HCT116 (cell line): ENCODE measurements at regions not wholly inside any gene's neighbourhood (a gene's known extent, or its start where the extent isn't known, plus 50 kb on each side); places are given as distances from the start of the nearest gene placed in this dataset.

ENCODE experiments used
- ATAC-seq: fragments of 200-7000 bp; cut with Tn5 transposase; 2 replicates; pipeline ENCODE4 v1.9.1; 2020; ENCODE audit warnings: mild to moderate bottlenecking, moderate library complexity
- BruUV-seq: library from RNA; stranded (reverse); fragments of 400-500 nt; replicated peaks from 2 replicates; lab custom pipeline; 2021; lab: Mats Ljungman, UMichigan
- CTCF ChIA-PET: fragments of 300-600 bp; sonication (Branson Sonifier 250); formaldehyde crosslinking; loops from one replicate; lab custom pipeline; 2021; ENCODE audit warnings: antibody characterized with exemption; lab: Charles Lee
- POLR2A ChIA-PET: fragments of 300-600, 350-600 bp; sonication (Branson Sonifier 250); formaldehyde crosslinking; loops from one replicate; lab custom pipeline; 2021; ENCODE audit warnings: antibody characterized with exemption; lab: Charles Lee
- RAD21 ChIA-PET, 2 experiments: fragments of 300-600 bp; sonication (Branson Sonifier 250); formaldehyde crosslinking; loops; one replicate each; lab custom pipeline; 2023; ENCODE audit warnings: low total read pairs in 2 of 2; ENCODE audit not compliant: uncharacterized antibody in 2 of 2, unreplicated experiment in 2 of 2, low non-redundant PET in 1 of 2; lab: Charles Lee
- DNase-seq: peaks from one replicate; pipeline ENCODE4 v3.0.0-alpha.2; 2010; ENCODE audit warnings: low read depth, low spot score
- H2AFZ ChIP-seq: fragments of 200-600 bp; shearing (Covaris generic), sonication (generic); 2 replicates; pipeline ENCODE4 v1.6.1; 2017; ENCODE audit warnings: low read depth, mixed run types, mixed read lengths, antibody characterized with exemption, low read length; ENCODE audit not compliant: poor library complexity, severe bottlenecking
- H3K27ac ChIP-seq: 2 replicates; pipeline ENCODE4 v1.5.1; 2012; ENCODE audit warnings: low read depth, low read length
- H3K27me3 ChIP-seq: fragments of 200-600 bp; sonication (generic); 2 replicates; pipeline ENCODE4 v1.6.1; 2016; ENCODE audit warnings: mixed run types, low read length, mixed read lengths; ENCODE audit not compliant: insufficient read depth
- H3K36me3 ChIP-seq, 2 experiments: fragments of 200-500 bp in 1 of 2; fragments of 200-600 bp in 1 of 2; sonication (Bioruptor generic) in 1 of 2; sonication (generic) in 1 of 2; 2 replicates each; pipeline versions ENCODE4 v1.5.1 to v1.6.1; 2014 to 2016; ENCODE audit warnings: low read length in 2 of 2, inconsistent platforms in 1 of 2, mixed read lengths in 1 of 2, mixed run types in 1 of 2; ENCODE audit not compliant: insufficient read depth in 2 of 2, control insufficient read depth in 1 of 2
- H3K4me1 ChIP-seq, 2 experiments: fragments of 200-600 bp in 1 of 2; sonication (generic) in 1 of 2; 2 replicates each; pipeline versions ENCODE4 v1.5.1 to v1.6.1; 2012 to 2017; ENCODE audit warnings: low read length in 2 of 2, inconsistent platforms in 1 of 2, mild to moderate bottlenecking in 1 of 2, mixed read lengths in 1 of 2, mixed run types in 1 of 2, moderate library complexity in 1 of 2; ENCODE audit not compliant: insufficient read depth in 2 of 2, control insufficient read depth in 1 of 2
- H3K4me2 ChIP-seq: fragments of 200-600 bp; sonication (generic); 2 replicates; pipeline ENCODE4 v1.6.1; 2017; ENCODE audit warnings: mixed run types, low read length, mixed read lengths
- H3K4me3 ChIP-seq, 2 experiments: fragments of 200-600 bp in 1 of 2; sonication (generic) in 1 of 2; replicated peaks in 1 of 2; 2 replicates each; pipeline ENCODE4 v1.5.1; 2011 to 2016; ENCODE audit warnings: low read length in 2 of 2, control low read depth in 1 of 2, low read depth in 1 of 2, mild to moderate bottlenecking in 1 of 2, mixed read lengths in 1 of 2, mixed run types in 1 of 2
- H3K79me2 ChIP-seq: fragments of 200-600 bp; sonication (generic); 2 replicates; pipeline ENCODE4 v1.6.1; 2017; ENCODE audit warnings: mild to moderate bottlenecking, mixed run types, low read length, moderate library complexity, mixed read lengths; ENCODE audit not compliant: insufficient read depth
- H3K9ac ChIP-seq: fragments of 200-600 bp; sonication (generic); 2 replicates; pipeline ENCODE4 v1.6.1; 2016; ENCODE audit warnings: low read length, mixed read lengths
- H3K9me2 ChIP-seq: fragments of 200-600 bp; sonication (generic), shearing (Covaris generic); 2 replicates; pipeline ENCODE4 v1.6.1; 2017; ENCODE audit warnings: mixed run types, mild to moderate bottlenecking, moderate library complexity; ENCODE audit not compliant: insufficient read depth
- H3K9me3 ChIP-seq, 2 experiments: fragments of 200-500 bp in 1 of 2; fragments of 200-600 bp in 1 of 2; sonication (Bioruptor generic) in 1 of 2; sonication (generic) in 1 of 2; 2 replicates each; pipeline ENCODE4 v1.6.1; 2014 to 2017; ENCODE audit warnings: low read length in 2 of 2, mixed read lengths in 2 of 2, inconsistent platforms in 1 of 2, low read depth in 1 of 2, mild to moderate bottlenecking in 1 of 2, mixed run types in 1 of 2, moderate library complexity in 1 of 2; ENCODE audit not compliant: control insufficient read depth in 1 of 2, insufficient read depth in 1 of 2
- H4K20me1 ChIP-seq: fragments of 200-600 bp; sonication (generic), shearing (Covaris generic); 2 replicates; pipeline ENCODE4 v1.6.1; 2017; ENCODE audit warnings: mixed run types, mild to moderate bottlenecking, moderate library complexity; ENCODE audit not compliant: insufficient read depth
- JUND ChIP-seq: IDR thresholded peaks from 2 replicates; pipeline ENCODE4 v1.6.1; 2012
- POLR2AphosphoS5 ChIP-seq: IDR thresholded peaks from 2 replicates; pipeline ENCODE4 v1.6.1; 2011; ENCODE audit warnings: mild to moderate bottlenecking, low read depth, low read length, moderate library complexity
- ZFX ChIP-seq: fragments of 450-650 bp; IDR thresholded peaks from 2 replicates; pipeline ENCODE4 v1.6.1; 2017
- intact Hi-C: fragments of 100-400 bp; cut with micrococcal nuclease; formaldehyde crosslinking; loops from 2 replicates; pipeline ENCODE4 v1.10.0; 2022
- TF ChIP-seq, protein P1 (sequence below), 3 experiments: fragments of 200-600 bp in 1 of 3; sonication (generic) in 1 of 3; IDR thresholded peaks in 2 of 3; conservative IDR thresholded peaks in 1 of 3; 2 replicates each; pipeline ENCODE4 v1.5.1; 2012 to 2017; ENCODE audit warnings: low read depth in 2 of 3, low read length in 2 of 3, antibody characterized with exemption in 1 of 3, borderline replicate concordance in 1 of 3, control low read depth in 1 of 3, mild to moderate bottlenecking in 1 of 3, mixed read lengths in 1 of 3, mixed run types in 1 of 3, moderate library complexity in 1 of 3; ENCODE audit not compliant: insufficient read depth in 1 of 3
- TF ChIP-seq, protein P2 (sequence below): IDR thresholded peaks from 2 replicates; pipeline ENCODE4 v1.6.1; 2012
- TF ChIP-seq, protein P3 (sequence below): IDR thresholded peaks from 2 replicates; pipeline ENCODE4 v1.6.1; 2011; ENCODE audit warnings: mild to moderate bottlenecking, low read length, moderate library complexity; ENCODE audit not compliant: insufficient replicate concordance; ENCODE audit errors: extremely low read depth

DNA sequence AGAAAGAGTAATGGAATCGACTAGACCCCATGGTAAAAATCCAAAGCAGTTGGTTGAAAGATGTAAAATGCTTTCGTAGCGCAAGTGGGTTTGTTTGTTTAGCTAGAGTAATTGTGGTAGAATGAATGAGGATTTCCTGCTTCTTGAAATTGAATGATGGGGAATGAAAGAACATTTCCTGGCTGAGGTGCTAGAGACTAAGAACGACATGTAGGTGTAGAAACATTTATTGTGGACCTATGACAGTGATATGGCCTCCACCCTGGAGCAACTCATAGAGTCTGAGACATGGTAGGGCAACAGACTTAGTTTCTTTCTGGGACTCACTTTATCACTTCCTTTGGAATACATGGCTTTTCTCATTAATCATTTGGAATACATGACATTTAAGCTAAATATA, 467.6 kb upstream of the CFAP20DC start:
- no TSS peak for BruUV-seq
- Histone ChIP-seq H2AFZ (no peak overlapping the region), H3K9me2 (no peaks in the 10 kb centered on the region), H3K4me2 (no peak overlapping the region), H3K36me3 (no peaks in the 10 kb centered on the region), H3K9ac (no peak overlapping the region), H3K4me1 (no peaks in the 10 kb centered on the region), H3K9me3 (no peaks in the 10 kb centered on the region), H3K4me3 (no peak overlapping the region), H4K20me1 (no peaks in the 10 kb centered on the region)
- no peak for ATAC-seq
- DNase-seq = no peak
- RAD21 ChIA-PET = interaction anchor here in 1 of 2 experiments (0.6 kb wide), 1 partner anchor 43 kb away, joined by 5 read pairs; no protein-coding TSS in a partner anchor
- TF ChIP-seq POLR2AphosphoS5 (no peak), ZFX (no peak), JUND (no peak)
- TF ChIP-seq, protein P1, sequence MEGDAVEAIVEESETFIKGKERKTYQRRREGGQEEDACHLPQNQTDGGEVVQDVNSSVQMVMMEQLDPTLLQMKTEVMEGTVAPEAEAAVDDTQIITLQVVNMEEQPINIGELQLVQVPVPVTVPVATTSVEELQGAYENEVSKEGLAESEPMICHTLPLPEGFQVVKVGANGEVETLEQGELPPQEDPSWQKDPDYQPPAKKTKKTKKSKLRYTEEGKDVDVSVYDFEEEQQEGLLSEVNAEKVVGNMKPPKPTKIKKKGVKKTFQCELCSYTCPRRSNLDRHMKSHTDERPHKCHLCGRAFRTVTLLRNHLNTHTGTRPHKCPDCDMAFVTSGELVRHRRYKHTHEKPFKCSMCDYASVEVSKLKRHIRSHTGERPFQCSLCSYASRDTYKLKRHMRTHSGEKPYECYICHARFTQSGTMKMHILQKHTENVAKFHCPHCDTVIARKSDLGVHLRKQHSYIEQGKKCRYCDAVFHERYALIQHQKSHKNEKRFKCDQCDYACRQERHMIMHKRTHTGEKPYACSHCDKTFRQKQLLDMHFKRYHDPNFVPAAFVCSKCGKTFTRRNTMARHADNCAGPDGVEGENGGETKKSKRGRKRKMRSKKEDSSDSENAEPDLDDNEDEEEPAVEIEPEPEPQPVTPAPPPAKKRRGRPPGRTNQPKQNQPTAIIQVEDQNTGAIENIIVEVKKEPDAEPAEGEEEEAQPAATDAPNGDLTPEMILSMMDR (IDR thresholded peaks at IDR 0.05 in 2 of 3, conservative IDR thresholded peaks at IDR 0.05 in 1 of 3; ENCODE audit: borderline replicate concordance in 1 of 3, insufficient read depth in 1 of 3, low read depth in 2 of 3, low read length in 2 of 3) = no peak
- TF ChIP-seq, protein P2, sequence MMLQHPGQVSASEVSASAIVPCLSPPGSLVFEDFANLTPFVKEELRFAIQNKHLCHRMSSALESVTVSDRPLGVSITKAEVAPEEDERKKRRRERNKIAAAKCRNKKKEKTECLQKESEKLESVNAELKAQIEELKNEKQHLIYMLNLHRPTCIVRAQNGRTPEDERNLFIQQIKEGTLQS = no peak
- TF ChIP-seq, protein P3, sequence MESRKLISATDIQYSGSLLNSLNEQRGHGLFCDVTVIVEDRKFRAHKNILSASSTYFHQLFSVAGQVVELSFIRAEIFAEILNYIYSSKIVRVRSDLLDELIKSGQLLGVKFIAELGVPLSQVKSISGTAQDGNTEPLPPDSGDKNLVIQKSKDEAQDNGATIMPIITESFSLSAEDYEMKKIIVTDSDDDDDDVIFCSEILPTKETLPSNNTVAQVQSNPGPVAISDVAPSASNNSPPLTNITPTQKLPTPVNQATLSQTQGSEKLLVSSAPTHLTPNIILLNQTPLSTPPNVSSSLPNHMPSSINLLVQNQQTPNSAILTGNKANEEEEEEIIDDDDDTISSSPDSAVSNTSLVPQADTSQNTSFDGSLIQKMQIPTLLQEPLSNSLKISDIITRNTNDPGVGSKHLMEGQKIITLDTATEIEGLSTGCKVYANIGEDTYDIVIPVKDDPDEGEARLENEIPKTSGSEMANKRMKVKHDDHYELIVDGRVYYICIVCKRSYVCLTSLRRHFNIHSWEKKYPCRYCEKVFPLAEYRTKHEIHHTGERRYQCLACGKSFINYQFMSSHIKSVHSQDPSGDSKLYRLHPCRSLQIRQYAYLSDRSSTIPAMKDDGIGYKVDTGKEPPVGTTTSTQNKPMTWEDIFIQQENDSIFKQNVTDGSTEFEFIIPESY = no peak
- TF ChIP-seq, all 23 proteins: peak for 0
- no peaks in the 10 kb centered on the region for H3K79me2 ChIP-seq
- ChIA-PET POLR2A (no interaction called here), CTCF (no interaction called here)
- intact Hi-C loops = no loop called here
- H3K27me3 ChIP-seq = peaks cover 21% of the 10 kb centered on the region
- H3K27ac ChIP-seq = no peak overlapping the region
